ENCODE measurements at regions not wholly inside any gene's neighbourhood (a gene's known extent, or its start where the extent isn't known, plus 50 kb on each side); places are given as distances from the start of the nearest gene placed in this dataset.

GRCh38 chr6:30821862-30822784 is 62.2 kb upstream of the DDR1 start:
- intact Hi-C loops (cut with micrococcal nuclease): no loop called here
- CTCF ChIA-PET: interaction anchor here (0.6 to 5.0 kb wide), 20 partner anchors 9 to 267 kb away, joined by 3 to 42 read pairs (median 3); partner anchors contain the start of genes DDR1, IER3 and VARS2
- H3K36me3 Mint-ChIP-seq (ENCODE audit: low read depth): no peaks in the 10 kb centered on the region
- DNase-seq (no peak), ATAC-seq (ENCODE audit: low read depth) (no peak)
- POLR2A ChIA-PET: interaction anchor here (1.2 kb wide), 1 partner anchor 258 kb away, joined by 3 read pairs; no protein-coding TSS in a partner anchor
- no peak overlapping the region for H3K4me3 Mint-ChIP-seq
- peaks cover 9% of the 10 kb centered on the region for H3K27me3 Mint-ChIP-seq
- no peak for TF ChIP-seq CTCF (IDR thresholded peaks at IDR 0.05)
- no peak overlapping the region for H3K27ac Mint-ChIP-seq
- H3K9me3 Mint-ChIP-seq: no peaks in the 10 kb centered on the region
- peaks cover 6% of the 10 kb centered on the region for H3K4me1 Mint-ChIP-seq

- ChIA-PET POLR2A (no interaction called here), CTCF (interaction anchor here (1.2 to 5.0 kb wide), 4 partner anchors 14 to 267 kb away, joined by 4 to 42 read pairs (median 18); no protein-coding TSS in a partner anchor)
- ATAC-seq (ENCODE audit: low read depth): no peak
- H3K9me3 Mint-ChIP-seq: no peaks in the 10 kb centered on the region
- no peaks in the 10 kb centered on the region for H3K36me3 Mint-ChIP-seq (ENCODE audit: low read depth)
- peaks cover 9% of the 10 kb centered on the region for H3K4me1 Mint-ChIP-seq
- H3K4me3 Mint-ChIP-seq: no peak overlapping the region
- H3K27me3 Mint-ChIP-seq: peaks cover 9% of the 10 kb centered on the region
- no peak overlapping the region for H3K27ac Mint-ChIP-seq
- no peak for TF ChIP-seq CTCF (IDR thresholded peaks at IDR 0.05)
- DNase-seq: no peak
- intact Hi-C loops (cut with micrococcal nuclease): no loop called here
Measured at GRCh38 chr6:30820193-30820592, 64.1 kb upstream of the DDR1 start.

- intact Hi-C loops (cut with micrococcal nuclease): no loop called here
- ChIA-PET POLR2A (no interaction called here), CTCF (interaction anchor here (1.2 to 5.0 kb wide), 4 partner anchors 9 to 268 kb away, joined by 4 to 30 read pairs (median 6); no protein-coding TSS in a partner anchor)
- ATAC-seq (ENCODE audit: low read depth): no peak
- Mint-ChIP-seq H3K4me1 (peaks cover 11% of the 10 kb centered on the region), H3K9me3 (no peaks in the 10 kb centered on the region), H3K4me3 (no peak overlapping the region), H3K27ac (no peak overlapping the region), H3K27me3 (peaks cover 9% of the 10 kb centered on the region), H3K36me3 (ENCODE audit: low read depth) (no peaks in the 10 kb centered on the region)
- DNase-seq: no peak
- TF ChIP-seq CTCF (IDR thresholded peaks at IDR 0.05): no peak
Measured at GRCh38 chr6:30819297-30819917, 64.9 kb upstream of the DDR1 start.

- ATAC-seq (ENCODE audit: low read depth): no peak
- H3K4me3 Mint-ChIP-seq: no peak overlapping the region
- no peaks in the 10 kb centered on the region for H3K9me3 Mint-ChIP-seq
- TF ChIP-seq CTCF (IDR thresholded peaks at IDR 0.05): no peak
- CTCF ChIA-PET: interaction anchor here (1.4 to 1.5 kb wide), 2 partner anchors 10 to 269 kb away, joined by 4 to 7 read pairs; no protein-coding TSS in a partner anchor
- POLR2A ChIA-PET: interaction anchor here (0.6 kb wide), 1 partner anchor 351 kb away, joined by 5 read pairs; no protein-coding TSS in a partner anchor
- peaks cover 8% of the 10 kb centered on the region for H3K27me3 Mint-ChIP-seq
- no peaks in the 10 kb centered on the region for H3K36me3 Mint-ChIP-seq (ENCODE audit: low read depth)
- H3K4me1 Mint-ChIP-seq: peaks cover 14% of the 10 kb centered on the region
- intact Hi-C loops (cut with micrococcal nuclease): no loop called here
- no peak for DNase-seq
- H3K27ac Mint-ChIP-seq: no peak overlapping the region
Measured at GRCh38 chr6:30818391-30818841, 65.9 kb upstream of the DDR1 start.
